GM23338 (cell line): ENCODE measurements at regions not wholly inside any gene's neighbourhood (a gene's known extent, or its start where the extent isn't known, plus 50 kb on each side); places are given as distances from the start of the nearest gene placed in this dataset.

Experiments used
- ATAC-seq: fragments of 200-7000 bp; cut with Tn5 transposase; 3 replicates; pipeline ENCODE4 v1.9.1; 2020
- DNase-seq: peaks from one replicate; pipeline ENCODE4 v3.0.0-alpha.2; 2015; ENCODE audit warnings: low spot score
- H2AFZ ChIP-seq: fragments of 200-600 bp; sonication (generic); 2 replicates; pipeline ENCODE4 v1.8.0; 2016; ENCODE audit warnings: antibody characterized with exemption, mild to moderate bottlenecking, moderate library complexity
- H3F3A ChIP-seq: fragments of 200-600 bp; sonication (generic); replicated peaks from 2 replicates; pipeline ENCODE4 v1.8.0; 2017; ENCODE audit warnings: antibody characterized with exemption, mixed run types, low read depth
- H3K27ac ChIP-seq: fragments of 200-600 bp; sonication (generic); 2 replicates; pipeline ENCODE4 v1.6.1; 2016; ENCODE audit warnings: low read depth
- H3K27me3 ChIP-seq: fragments of 200-600 bp; sonication (generic); 2 replicates; pipeline ENCODE4 v1.8.0; 2016; ENCODE audit warnings: mild to moderate bottlenecking, mixed run types, moderate library complexity; ENCODE audit not compliant: insufficient read depth
- H3K36me3 ChIP-seq: fragments of 200-600 bp; sonication (generic); 2 replicates; pipeline ENCODE4 v1.8.0; 2016; ENCODE audit warnings: mild to moderate bottlenecking; ENCODE audit not compliant: insufficient read depth
- H3K4me1 ChIP-seq: fragments of 200-600 bp; sonication (generic); 2 replicates; pipeline ENCODE4 v1.8.0; 2016; ENCODE audit warnings: mild to moderate bottlenecking, moderate library complexity; ENCODE audit not compliant: insufficient read depth
- H3K4me2 ChIP-seq: fragments of 200-600 bp; sonication (generic); 2 replicates; pipeline ENCODE4 v1.7.1; 2017; ENCODE audit warnings: mixed run types
- H3K4me3 ChIP-seq: fragments of 200-600 bp; sonication (generic); 2 replicates; pipeline ENCODE4 v1.6.1; 2016; ENCODE audit warnings: mixed run types
- H3K79me2 ChIP-seq: fragments of 200-600 bp; sonication (generic); replicated peaks from 2 replicates; pipeline ENCODE4 v1.8.0; 2017; ENCODE audit warnings: mild to moderate bottlenecking; ENCODE audit not compliant: insufficient read depth
- H3K9me2 ChIP-seq: fragments of 200-600 bp; sonication (generic); 2 replicates; pipeline ENCODE4 v1.8.0; 2017; ENCODE audit not compliant: insufficient read depth
- H4K20me1 ChIP-seq: fragments of 200-600 bp; sonication (generic); replicated peaks from 2 replicates; pipeline ENCODE4 v1.8.0; 2017; ENCODE audit warnings: mild to moderate bottlenecking; ENCODE audit not compliant: insufficient read depth
- H3K27ac Mint-ChIP-seq: 2 replicates; pipeline ENCODE4 v1.8.0; 2020; ENCODE audit warnings: inconsistent platforms, mild to moderate bottlenecking, moderate library complexity, mixed read lengths
- H3K27me3 Mint-ChIP-seq: 3 replicates; pipeline ENCODE4 v1.8.0; 2022; ENCODE audit warnings: low read depth, mild to moderate bottlenecking, moderate library complexity, mixed read lengths, inconsistent platforms; ENCODE audit not compliant: insufficient read depth, poor library complexity
- H3K36me3 Mint-ChIP-seq: 3 replicates; pipeline ENCODE4 v1.8.0; 2021; ENCODE audit warnings: low read depth, mild to moderate bottlenecking, inconsistent platforms, moderate library complexity, mixed read lengths
- H3K4me1 Mint-ChIP-seq: 3 replicates; pipeline ENCODE4 v1.8.0; 2020; ENCODE audit warnings: mild to moderate bottlenecking, inconsistent platforms, mixed read lengths
- H3K4me3 Mint-ChIP-seq: 3 replicates; pipeline ENCODE4 v1.8.0; 2021; ENCODE audit warnings: moderate library complexity, mild to moderate bottlenecking, inconsistent platforms, mixed read lengths
- H3K9me3 Mint-ChIP-seq: 3 replicates; pipeline ENCODE4 v1.8.0; 2020; ENCODE audit warnings: moderate library complexity, mild to moderate bottlenecking, inconsistent platforms, mixed read lengths
- CREB1 ChIP-seq: fragments of 250-450 bp; sonication (Bioruptor Pico); IDR thresholded peaks from 2 replicates; pipeline ENCODE4 v1.5.0; 2020; ENCODE audit warnings: low read depth, mild to moderate bottlenecking, moderate library complexity
- EZH2 ChIP-seq: fragments of 200-600 bp; sonication (generic); IDR thresholded peaks from one replicate; pipeline ENCODE4 v1.8.0; 2017; ENCODE audit warnings: antibody characterized with exemption, mild to moderate bottlenecking, low read depth; ENCODE audit not compliant: unreplicated experiment
- EZH2phosphoT487 ChIP-seq: fragments of 200-600 bp; sonication (generic); IDR thresholded peaks from one replicate; pipeline ENCODE4 v1.8.1; 2018; ENCODE audit warnings: antibody characterized with exemption; ENCODE audit not compliant: unreplicated experiment
- JUNB ChIP-seq: IDR thresholded peaks from one replicate; pipeline ENCODE4 v1.6.1; 2016; ENCODE audit warnings: antibody characterized with exemption; ENCODE audit not compliant: unreplicated experiment
- NANOG ChIP-seq: IDR thresholded peaks from 2 replicates; pipeline ENCODE4 v1.6.1; 2016; ENCODE audit warnings: antibody characterized with exemption, borderline replicate concordance
- POLR2AphosphoS5 ChIP-seq: IDR thresholded peaks from 2 replicates; pipeline ENCODE4 v1.6.1; 2016; ENCODE audit warnings: antibody characterized with exemption, low read depth
- STAT1 ChIP-seq: IDR thresholded peaks from one replicate; pipeline ENCODE4 v1.6.1; 2016; ENCODE audit warnings: antibody characterized with exemption; ENCODE audit not compliant: unreplicated experiment
- ZNF114 ChIP-seq: fragments of 250-450 bp; sonication (Bioruptor Pico); IDR thresholded peaks from 2 replicates; pipeline ENCODE4 v1.5.0; 2020; ENCODE audit warnings: mild to moderate bottlenecking, moderate library complexity
- ZNF331 ChIP-seq: fragments of 250-450 bp; sonication (Bioruptor Pico); IDR thresholded peaks from 2 replicates; pipeline ENCODE4 v1.5.0; 2020; ENCODE audit warnings: low read depth, mild to moderate bottlenecking, moderate library complexity
- TF ChIP-seq, protein P1 (sequence below): IDR thresholded peaks from one replicate; pipeline ENCODE4 v1.6.1; 2018; ENCODE audit warnings: antibody characterized with exemption; ENCODE audit not compliant: unreplicated experiment
- TF ChIP-seq, protein P2 (sequence below): IDR thresholded peaks from 2 replicates; pipeline ENCODE4 v1.6.1; 2016; ENCODE audit warnings: antibody characterized with exemption
- TF ChIP-seq, protein P3 (sequence below): fragments of 250-450 bp; sonication (Bioruptor Pico); IDR thresholded peaks from 2 replicates; pipeline ENCODE4 v1.5.0; 2020; ENCODE audit warnings: mild to moderate bottlenecking, moderate library complexity
- TF ChIP-seq, protein P4 (sequence below), 2 experiments: fragments of 200-600 bp in 1 of 2; sonication (generic) in 1 of 2; conservative IDR thresholded peaks; 2 replicates each; pipeline versions ENCODE4 v1.5.1 to v1.6.1; 2016 to 2017; ENCODE audit warnings: antibody characterized with exemption in 2 of 2, low read depth in 2 of 2, mild to moderate bottlenecking in 2 of 2, moderate library complexity in 1 of 2

DNA sequence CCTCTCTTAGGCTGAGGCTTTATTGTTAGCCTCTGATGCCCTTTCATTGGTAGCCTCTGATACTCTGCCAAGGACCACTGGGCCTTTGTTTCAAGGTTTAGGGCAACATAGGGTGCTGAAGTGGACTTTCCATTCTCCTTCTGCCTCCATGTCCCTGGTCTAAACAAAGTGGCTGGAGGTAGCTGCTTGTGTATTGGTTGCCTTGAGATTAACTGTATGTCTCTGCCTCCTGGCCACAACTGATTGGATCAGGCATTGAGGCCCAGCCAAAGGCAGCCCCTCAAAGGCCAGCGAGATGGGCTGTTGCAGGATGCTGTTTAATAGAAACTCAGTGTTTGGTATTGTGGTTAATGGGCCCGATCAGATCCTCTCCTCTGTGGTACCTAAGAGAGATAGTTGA is 77.9 kb upstream of the PRR23C start:
- no peaks in the 10 kb centered on the region for H3F3A ChIP-seq
- ATAC-seq (no peak), DNase-seq (no peak)
- no peak for TF ChIP-seq EZH2
- no peak for TF ChIP-seq NANOG
- TF ChIP-seq, protein P1, sequence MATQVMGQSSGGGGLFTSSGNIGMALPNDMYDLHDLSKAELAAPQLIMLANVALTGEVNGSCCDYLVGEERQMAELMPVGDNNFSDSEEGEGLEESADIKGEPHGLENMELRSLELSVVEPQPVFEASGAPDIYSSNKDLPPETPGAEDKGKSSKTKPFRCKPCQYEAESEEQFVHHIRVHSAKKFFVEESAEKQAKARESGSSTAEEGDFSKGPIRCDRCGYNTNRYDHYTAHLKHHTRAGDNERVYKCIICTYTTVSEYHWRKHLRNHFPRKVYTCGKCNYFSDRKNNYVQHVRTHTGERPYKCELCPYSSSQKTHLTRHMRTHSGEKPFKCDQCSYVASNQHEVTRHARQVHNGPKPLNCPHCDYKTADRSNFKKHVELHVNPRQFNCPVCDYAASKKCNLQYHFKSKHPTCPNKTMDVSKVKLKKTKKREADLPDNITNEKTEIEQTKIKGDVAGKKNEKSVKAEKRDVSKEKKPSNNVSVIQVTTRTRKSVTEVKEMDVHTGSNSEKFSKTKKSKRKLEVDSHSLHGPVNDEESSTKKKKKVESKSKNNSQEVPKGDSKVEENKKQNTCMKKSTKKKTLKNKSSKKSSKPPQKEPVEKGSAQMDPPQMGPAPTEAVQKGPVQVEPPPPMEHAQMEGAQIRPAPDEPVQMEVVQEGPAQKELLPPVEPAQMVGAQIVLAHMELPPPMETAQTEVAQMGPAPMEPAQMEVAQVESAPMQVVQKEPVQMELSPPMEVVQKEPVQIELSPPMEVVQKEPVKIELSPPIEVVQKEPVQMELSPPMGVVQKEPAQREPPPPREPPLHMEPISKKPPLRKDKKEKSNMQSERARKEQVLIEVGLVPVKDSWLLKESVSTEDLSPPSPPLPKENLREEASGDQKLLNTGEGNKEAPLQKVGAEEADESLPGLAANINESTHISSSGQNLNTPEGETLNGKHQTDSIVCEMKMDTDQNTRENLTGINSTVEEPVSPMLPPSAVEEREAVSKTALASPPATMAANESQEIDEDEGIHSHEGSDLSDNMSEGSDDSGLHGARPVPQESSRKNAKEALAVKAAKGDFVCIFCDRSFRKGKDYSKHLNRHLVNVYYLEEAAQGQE = no peak
- no peak for TF ChIP-seq CREB1
- TF ChIP-seq POLR2AphosphoS5 = no peak
- no peak for TF ChIP-seq JUNB
- TF ChIP-seq, protein P2, sequence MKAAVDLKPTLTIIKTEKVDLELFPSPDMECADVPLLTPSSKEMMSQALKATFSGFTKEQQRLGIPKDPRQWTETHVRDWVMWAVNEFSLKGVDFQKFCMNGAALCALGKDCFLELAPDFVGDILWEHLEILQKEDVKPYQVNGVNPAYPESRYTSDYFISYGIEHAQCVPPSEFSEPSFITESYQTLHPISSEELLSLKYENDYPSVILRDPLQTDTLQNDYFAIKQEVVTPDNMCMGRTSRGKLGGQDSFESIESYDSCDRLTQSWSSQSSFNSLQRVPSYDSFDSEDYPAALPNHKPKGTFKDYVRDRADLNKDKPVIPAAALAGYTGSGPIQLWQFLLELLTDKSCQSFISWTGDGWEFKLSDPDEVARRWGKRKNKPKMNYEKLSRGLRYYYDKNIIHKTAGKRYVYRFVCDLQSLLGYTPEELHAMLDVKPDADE = no peak
- no peak for TF ChIP-seq EZH2phosphoT487
- TF ChIP-seq, protein P3, sequence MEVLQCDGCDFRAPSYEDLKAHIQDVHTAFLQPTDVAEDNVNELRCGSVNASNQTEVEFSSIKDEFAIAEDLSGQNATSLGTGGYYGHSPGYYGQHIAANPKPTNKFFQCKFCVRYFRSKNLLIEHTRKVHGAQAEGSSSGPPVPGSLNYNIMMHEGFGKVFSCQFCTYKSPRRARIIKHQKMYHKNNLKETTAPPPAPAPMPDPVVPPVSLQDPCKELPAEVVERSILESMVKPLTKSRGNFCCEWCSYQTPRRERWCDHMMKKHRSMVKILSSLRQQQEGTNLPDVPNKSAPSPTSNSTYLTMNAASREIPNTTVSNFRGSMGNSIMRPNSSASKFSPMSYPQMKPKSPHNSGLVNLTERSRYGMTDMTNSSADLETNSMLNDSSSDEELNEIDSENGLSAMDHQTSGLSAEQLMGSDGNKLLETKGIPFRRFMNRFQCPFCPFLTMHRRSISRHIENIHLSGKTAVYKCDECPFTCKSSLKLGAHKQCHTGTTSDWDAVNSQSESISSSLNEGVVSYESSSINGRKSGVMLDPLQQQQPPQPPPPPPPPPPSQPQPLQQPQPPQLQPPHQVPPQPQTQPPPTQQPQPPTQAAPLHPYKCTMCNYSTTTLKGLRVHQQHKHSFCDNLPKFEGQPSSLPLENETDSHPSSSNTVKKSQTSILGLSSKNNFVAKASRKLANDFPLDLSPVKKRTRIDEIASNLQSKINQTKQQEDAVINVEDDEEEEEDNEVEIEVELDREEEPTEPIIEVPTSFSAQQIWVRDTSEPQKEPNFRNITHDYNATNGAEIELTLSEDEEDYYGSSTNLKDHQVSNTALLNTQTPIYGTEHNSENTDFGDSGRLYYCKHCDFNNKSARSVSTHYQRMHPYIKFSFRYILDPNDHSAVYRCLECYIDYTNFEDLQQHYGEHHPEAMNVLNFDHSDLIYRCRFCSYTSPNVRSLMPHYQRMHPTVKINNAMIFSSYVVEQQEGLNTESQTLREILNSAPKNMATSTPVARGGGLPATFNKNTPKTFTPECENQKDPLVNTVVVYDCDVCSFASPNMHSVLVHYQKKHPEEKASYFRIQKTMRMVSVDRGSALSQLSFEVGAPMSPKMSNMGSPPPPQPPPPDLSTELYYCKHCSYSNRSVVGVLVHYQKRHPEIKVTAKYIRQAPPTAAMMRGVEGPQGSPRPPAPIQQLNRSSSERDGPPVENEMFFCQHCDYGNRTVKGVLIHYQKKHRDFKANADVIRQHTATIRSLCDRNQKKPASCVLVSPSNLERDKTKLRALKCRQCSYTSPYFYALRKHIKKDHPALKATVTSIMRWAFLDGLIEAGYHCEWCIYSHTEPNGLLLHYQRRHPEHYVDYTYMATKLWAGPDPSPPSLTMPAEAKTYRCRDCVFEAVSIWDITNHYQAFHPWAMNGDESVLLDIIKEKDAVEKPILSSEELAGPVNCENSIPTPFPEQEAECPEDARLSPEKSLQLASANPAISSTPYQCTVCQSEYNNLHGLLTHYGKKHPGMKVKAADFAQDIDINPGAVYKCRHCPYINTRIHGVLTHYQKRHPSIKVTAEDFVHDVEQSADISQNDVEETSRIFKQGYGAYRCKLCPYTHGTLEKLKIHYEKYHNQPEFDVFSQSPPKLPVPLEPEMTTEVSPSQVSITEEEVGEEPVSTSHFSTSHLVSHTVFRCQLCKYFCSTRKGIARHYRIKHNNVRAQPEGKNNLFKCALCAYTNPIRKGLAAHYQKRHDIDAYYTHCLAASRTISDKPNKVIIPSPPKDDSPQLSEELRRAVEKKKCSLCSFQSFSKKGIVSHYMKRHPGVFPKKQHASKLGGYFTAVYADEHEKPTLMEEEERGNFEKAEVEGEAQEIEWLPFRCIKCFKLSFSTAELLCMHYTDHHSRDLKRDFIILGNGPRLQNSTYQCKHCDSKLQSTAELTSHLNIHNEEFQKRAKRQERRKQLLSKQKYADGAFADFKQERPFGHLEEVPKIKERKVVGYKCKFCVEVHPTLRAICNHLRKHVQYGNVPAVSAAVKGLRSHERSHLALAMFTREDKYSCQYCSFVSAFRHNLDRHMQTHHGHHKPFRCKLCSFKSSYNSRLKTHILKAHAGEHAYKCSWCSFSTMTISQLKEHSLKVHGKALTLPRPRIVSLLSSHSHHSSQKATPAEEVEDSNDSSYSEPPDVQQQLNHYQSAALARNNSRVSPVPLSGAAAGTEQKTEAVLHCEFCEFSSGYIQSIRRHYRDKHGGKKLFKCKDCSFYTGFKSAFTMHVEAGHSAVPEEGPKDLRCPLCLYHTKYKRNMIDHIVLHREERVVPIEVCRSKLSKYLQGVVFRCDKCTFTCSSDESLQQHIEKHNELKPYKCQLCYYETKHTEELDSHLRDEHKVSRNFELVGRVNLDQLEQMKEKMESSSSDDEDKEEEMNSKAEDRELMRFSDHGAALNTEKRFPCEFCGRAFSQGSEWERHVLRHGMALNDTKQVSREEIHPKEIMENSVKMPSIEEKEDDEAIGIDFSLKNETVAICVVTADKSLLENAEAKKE (CRISPR knock-in tag) = no peak
- no peak for TF ChIP-seq STAT1
- TF ChIP-seq, protein P4, sequence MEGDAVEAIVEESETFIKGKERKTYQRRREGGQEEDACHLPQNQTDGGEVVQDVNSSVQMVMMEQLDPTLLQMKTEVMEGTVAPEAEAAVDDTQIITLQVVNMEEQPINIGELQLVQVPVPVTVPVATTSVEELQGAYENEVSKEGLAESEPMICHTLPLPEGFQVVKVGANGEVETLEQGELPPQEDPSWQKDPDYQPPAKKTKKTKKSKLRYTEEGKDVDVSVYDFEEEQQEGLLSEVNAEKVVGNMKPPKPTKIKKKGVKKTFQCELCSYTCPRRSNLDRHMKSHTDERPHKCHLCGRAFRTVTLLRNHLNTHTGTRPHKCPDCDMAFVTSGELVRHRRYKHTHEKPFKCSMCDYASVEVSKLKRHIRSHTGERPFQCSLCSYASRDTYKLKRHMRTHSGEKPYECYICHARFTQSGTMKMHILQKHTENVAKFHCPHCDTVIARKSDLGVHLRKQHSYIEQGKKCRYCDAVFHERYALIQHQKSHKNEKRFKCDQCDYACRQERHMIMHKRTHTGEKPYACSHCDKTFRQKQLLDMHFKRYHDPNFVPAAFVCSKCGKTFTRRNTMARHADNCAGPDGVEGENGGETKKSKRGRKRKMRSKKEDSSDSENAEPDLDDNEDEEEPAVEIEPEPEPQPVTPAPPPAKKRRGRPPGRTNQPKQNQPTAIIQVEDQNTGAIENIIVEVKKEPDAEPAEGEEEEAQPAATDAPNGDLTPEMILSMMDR (conservative IDR thresholded peaks at IDR 0.05; ENCODE audit: low read depth in 2 of 2) = no peak
- no peak for TF ChIP-seq ZNF331 (CRISPR knock-in tag)
- TF ChIP-seq ZNF114 (CRISPR knock-in tag) = no peak
- Mint-ChIP-seq H3K27me3 (peaks cover 3% of the 10 kb centered on the region), H3K27ac (no peak overlapping the region), H3K4me3 (no peak overlapping the region), H3K4me1 (peaks cover 4% of the 10 kb centered on the region), H3K9me3 (no peaks in the 10 kb centered on the region), H3K36me3 (no peaks in the 10 kb centered on the region)
- no peaks in the 10 kb centered on the region for H3K27me3 ChIP-seq
- H3K79me2 ChIP-seq = no peaks in the 10 kb centered on the region
- H3K4me3 ChIP-seq = no peak overlapping the region
- H2AFZ ChIP-seq = no peak overlapping the region
- no peaks in the 10 kb centered on the region; the same call in 1 of the 2 replicates for H3K9me2 ChIP-seq
- H4K20me1 ChIP-seq = no peaks in the 10 kb centered on the region
- H3K4me2 ChIP-seq = no peak overlapping the region
- H3K4me1 ChIP-seq = no peaks in the 10 kb centered on the region
- H3K36me3 ChIP-seq = no peaks in the 10 kb centered on the region
- no peak overlapping the region for H3K27ac ChIP-seq
